ENCODE measurements at regions not wholly inside any gene's neighbourhood (a gene's known extent, or its start where the extent isn't known, plus 50 kb on each side); places are given as distances from the start of the nearest gene placed in this dataset.

- POLR2A ChIA-PET: no interaction called here
- Mint-ChIP-seq H3K4me1 (ENCODE audit: low read depth) (no peaks in the 10 kb centered on the region), H3K27ac (no peak overlapping the region), H3K27me3 (peaks cover 8% of the 10 kb centered on the region), H3K9me3 (no peaks in the 10 kb centered on the region), H3K4me3 (no peak overlapping the region), H3K36me3 (ENCODE audit: low read depth) (no peaks in the 10 kb centered on the region)
- no peak overlapping the region for H3K4me3 ChIP-seq (ENCODE audit: low read length)
- no peak overlapping the region for H3K27ac ChIP-seq (ENCODE audit: low read depth in 1 of 2, low read length in 2 of 2)
- no peak for DNase-seq
- no peaks in the 10 kb centered on the region for H3K27me3 ChIP-seq (ENCODE audit: control insufficient read depth in 1 of 2, insufficient read depth in 2 of 2, low read length in 2 of 2)
- no peaks in the 10 kb centered on the region for H3K9me3 ChIP-seq (ENCODE audit: control insufficient read depth in 1 of 2, insufficient read depth in 1 of 2, low read length in 2 of 2)
- H3K4me1 ChIP-seq (ENCODE audit: insufficient read depth, low read length): no peaks in the 10 kb centered on the region
- TF ChIP-seq CTCF (IDR thresholded peaks at IDR 0.05): no peak
- intact Hi-C loops (cut with DNase I, micrococcal nuclease): no loop called here
- CTCF ChIA-PET: no interaction called here
- no peak for ATAC-seq (ENCODE audit: poor library complexity)
- no peaks in the 10 kb centered on the region for H3K36me3 ChIP-seq (ENCODE audit: insufficient read depth, low read length)
Observed at GRCh38 chr13:47680748-47681147, 320.3 kb downstream of the SUCLA2 start.

- H3K4me1 Mint-ChIP-seq (ENCODE audit: low read depth): no peaks in the 10 kb centered on the region
- H3K4me3 ChIP-seq (ENCODE audit: low read length): no peak overlapping the region
- POLR2A ChIA-PET: no interaction called here
- H3K9me3 Mint-ChIP-seq: no peaks in the 10 kb centered on the region
- H3K27me3 ChIP-seq (ENCODE audit: control insufficient read depth in 1 of 2, insufficient read depth in 2 of 2, low read length in 2 of 2): no peaks in the 10 kb centered on the region
- ATAC-seq (ENCODE audit: poor library complexity) (no peak), DNase-seq (no peak)
- no peak for TF ChIP-seq CTCF (IDR thresholded peaks at IDR 0.05)
- no peaks in the 10 kb centered on the region for H3K4me1 ChIP-seq (ENCODE audit: insufficient read depth, low read length)
- no peak overlapping the region for H3K27ac ChIP-seq (ENCODE audit: low read depth in 1 of 2, low read length in 2 of 2)
- no peaks in the 10 kb centered on the region for H3K9me3 ChIP-seq (ENCODE audit: control insufficient read depth in 1 of 2, insufficient read depth in 1 of 2, low read length in 2 of 2)
- no peaks in the 10 kb centered on the region for H3K36me3 ChIP-seq (ENCODE audit: insufficient read depth, low read length)
- no peak overlapping the region for H3K27ac Mint-ChIP-seq
- CTCF ChIA-PET: no interaction called here
- no peaks in the 10 kb centered on the region for H3K36me3 Mint-ChIP-seq (ENCODE audit: low read depth)
- H3K27me3 Mint-ChIP-seq: peaks cover 8% of the 10 kb centered on the region
- intact Hi-C loops (cut with DNase I, micrococcal nuclease): no loop called here
- H3K4me3 Mint-ChIP-seq: no peak overlapping the region
Observed at GRCh38 chr13:47679401-47679800, 321.7 kb downstream of the SUCLA2 start.

- no peak for ATAC-seq (ENCODE audit: poor library complexity)
- H3K27ac ChIP-seq (ENCODE audit: low read depth in 1 of 2, low read length in 2 of 2): no peak overlapping the region
- ChIA-PET CTCF (no interaction called here), POLR2A (no interaction called here)
- Mint-ChIP-seq H3K4me3 (no peak overlapping the region), H3K4me1 (ENCODE audit: low read depth) (no peaks in the 10 kb centered on the region), H3K27ac (no peak overlapping the region), H3K27me3 (peaks cover 8% of the 10 kb centered on the region), H3K9me3 (no peaks in the 10 kb centered on the region), H3K36me3 (ENCODE audit: low read depth) (no peaks in the 10 kb centered on the region)
- intact Hi-C loops (cut with DNase I, micrococcal nuclease): no loop called here
- H3K27me3 ChIP-seq (ENCODE audit: control insufficient read depth in 1 of 2, insufficient read depth in 2 of 2, low read length in 2 of 2): no peaks in the 10 kb centered on the region
- H3K9me3 ChIP-seq (ENCODE audit: control insufficient read depth in 1 of 2, insufficient read depth in 1 of 2, low read length in 2 of 2): no peaks in the 10 kb centered on the region
- TF ChIP-seq CTCF (IDR thresholded peaks at IDR 0.05): no peak
- H3K36me3 ChIP-seq (ENCODE audit: insufficient read depth, low read length): no peaks in the 10 kb centered on the region
- no peak for DNase-seq
- no peak overlapping the region for H3K4me3 ChIP-seq (ENCODE audit: low read length)
- H3K4me1 ChIP-seq (ENCODE audit: insufficient read depth, low read length): no peaks in the 10 kb centered on the region
Observed at GRCh38 chr13:47678201-47678968, 322.7 kb downstream of the SUCLA2 start.
